H9 (cell line): ENCODE measurements at regions not wholly inside any gene's neighbourhood (a gene's known extent, or its start where the extent isn't known, plus 50 kb on each side); places are given as distances from the start of the nearest gene placed in this dataset.

Source experiments
- DNase-seq: peaks from one replicate; pipeline ENCODE4 v3.0.0-alpha.2; 2017
- H2AFZ ChIP-seq: one replicate; pipeline ENCODE4 v1.6.1; 2013; ENCODE audit warnings: mild to moderate bottlenecking, low read length, control low read depth, moderate library complexity
- H2AK5ac ChIP-seq: 2 replicates; pipeline ENCODE4 v1.6.1; 2013; ENCODE audit warnings: low read length, control low read depth, mixed read lengths; ENCODE audit not compliant: insufficient read length
- H2BK120ac ChIP-seq: one replicate; pipeline ENCODE4 v1.6.1; 2013; ENCODE audit warnings: low read depth, mild to moderate bottlenecking, low read length, control low read depth, inconsistent platforms; ENCODE audit not compliant: poor library complexity, severe bottlenecking
- H2BK12ac ChIP-seq: 2 replicates; pipeline ENCODE4 v1.6.1; 2013; ENCODE audit warnings: low read length, control low read depth, mixed read lengths, low read depth; ENCODE audit not compliant: insufficient read length
- H2BK15ac ChIP-seq: 2 replicates; pipeline ENCODE4 v1.6.1; 2013; ENCODE audit warnings: low read depth, low read length, control low read depth
- H2BK20ac ChIP-seq: one replicate; pipeline ENCODE4 v1.6.1; 2013; ENCODE audit warnings: low read depth, mild to moderate bottlenecking, low read length, control low read depth, inconsistent platforms; ENCODE audit not compliant: poor library complexity, severe bottlenecking
- H2BK5ac ChIP-seq: 2 replicates; pipeline ENCODE4 v1.6.1; 2013; ENCODE audit warnings: low read length, control low read depth, mixed read lengths; ENCODE audit not compliant: insufficient read length
- H3K14ac ChIP-seq: 2 replicates; pipeline ENCODE4 v1.6.1; 2013; ENCODE audit warnings: low read length, control low read depth; ENCODE audit not compliant: insufficient read depth
- H3K18ac ChIP-seq: 2 replicates; pipeline ENCODE4 v1.6.1; 2013; ENCODE audit warnings: low read depth, mild to moderate bottlenecking, mixed read lengths, low read length, control low read depth; ENCODE audit not compliant: insufficient read length
- H3K23ac ChIP-seq: 2 replicates; pipeline ENCODE4 v1.6.1; 2013; ENCODE audit warnings: low read length, control low read depth, mixed read lengths, low read depth; ENCODE audit not compliant: insufficient read length
- H3K23me2 ChIP-seq: 2 replicates; pipeline ENCODE4 v1.6.1; 2013; ENCODE audit warnings: low read depth, mild to moderate bottlenecking, mixed read lengths, low read length, control low read depth; ENCODE audit not compliant: insufficient read length, poor library complexity, severe bottlenecking
- H3K27ac ChIP-seq: 2 replicates; pipeline ENCODE4 v1.5.1; 2013; ENCODE audit warnings: low read length, control low read depth, mixed read lengths, low read depth; ENCODE audit not compliant: insufficient read length
- H3K27me3 ChIP-seq: 2 replicates; pipeline ENCODE4 v1.6.1; 2013; ENCODE audit warnings: low read length, control low read depth, inconsistent platforms; ENCODE audit not compliant: insufficient read depth
- H3K4ac ChIP-seq: 2 replicates; pipeline ENCODE4 v1.6.1; 2013; ENCODE audit warnings: low read depth, mild to moderate bottlenecking, control low read depth, inconsistent platforms, low read length, moderate library complexity
- H3K4me1 ChIP-seq: 2 replicates; pipeline ENCODE4 v1.6.1; 2013; ENCODE audit warnings: low read length, control low read depth, inconsistent platforms; ENCODE audit not compliant: insufficient read depth
- H3K4me2 ChIP-seq: 2 replicates; pipeline ENCODE4 v1.6.1; 2013; ENCODE audit warnings: low read length, control low read depth, mixed read lengths; ENCODE audit not compliant: insufficient read length, insufficient read depth
- H3K56ac ChIP-seq: 2 replicates; pipeline ENCODE4 v1.6.1; 2013; ENCODE audit warnings: low read depth, mild to moderate bottlenecking, mixed read lengths, low read length, control low read depth; ENCODE audit not compliant: insufficient read length
- H3K79me1 ChIP-seq: 2 replicates; pipeline ENCODE4 v1.6.1; 2013; ENCODE audit warnings: low read depth, mild to moderate bottlenecking, moderate library complexity, low read length, control low read depth, inconsistent platforms; ENCODE audit not compliant: insufficient read depth, poor library complexity, severe bottlenecking
- H3K79me2 ChIP-seq: 2 replicates; pipeline ENCODE4 v1.6.1; 2013; ENCODE audit warnings: low read length, control low read depth, inconsistent platforms; ENCODE audit not compliant: insufficient read depth
- H3K9ac ChIP-seq: 2 replicates; pipeline ENCODE4 v1.6.1; 2013; ENCODE audit warnings: low read length, control low read depth, mixed read lengths; ENCODE audit not compliant: insufficient read length; ENCODE audit errors: extremely low read depth
- H3K9me3 ChIP-seq: one replicate; pipeline ENCODE4 v1.6.1; 2013; ENCODE audit warnings: low read depth, low read length, inconsistent platforms; ENCODE audit not compliant: control insufficient read depth
- H3T11ph ChIP-seq: one replicate; pipeline ENCODE4 v1.6.1; 2013; ENCODE audit warnings: mild to moderate bottlenecking, low read length, control low read depth, inconsistent platforms
- H4K20me1 ChIP-seq: one replicate; pipeline ENCODE4 v1.6.1; 2013; ENCODE audit not compliant: control insufficient read depth, insufficient read length, insufficient read depth
- H4K5ac ChIP-seq: 2 replicates; pipeline ENCODE4 v1.6.1; 2013; ENCODE audit warnings: low read depth, mild to moderate bottlenecking, mixed read lengths, low read length, control low read depth; ENCODE audit not compliant: insufficient read length
- H4K8ac ChIP-seq: replicated peaks from 2 replicates; pipeline ENCODE4 v1.6.1; 2013; ENCODE audit warnings: low read length, control low read depth, mixed read lengths, low read depth; ENCODE audit not compliant: insufficient read length
- H4K91ac ChIP-seq: 2 replicates; pipeline ENCODE4 v1.6.1; 2013; ENCODE audit warnings: low read depth, mild to moderate bottlenecking, moderate library complexity, mixed read lengths, low read length, control low read depth; ENCODE audit not compliant: insufficient read length
- H3K27ac Mint-ChIP-seq, 3 experiments: 2 replicates in 2 of 3; 3 replicates in 1 of 3; pipeline ENCODE4 v1.8.0; 2020 to 2021; ENCODE audit warnings: mixed read lengths in 3 of 3, mild to moderate bottlenecking in 1 of 3, moderate library complexity in 1 of 3
- H3K27me3 Mint-ChIP-seq: 2 replicates; pipeline ENCODE4 v1.8.0; 2021; ENCODE audit warnings: low read depth, mild to moderate bottlenecking, moderate library complexity, mixed read lengths
- H3K36me3 Mint-ChIP-seq, 3 experiments: 2 replicates in 2 of 3; 3 replicates in 1 of 3; pipeline ENCODE4 v1.8.0; 2020 to 2021; ENCODE audit warnings: low read depth in 3 of 3, mixed read lengths in 3 of 3; ENCODE audit not compliant: insufficient read depth in 1 of 3
- H3K4me1 Mint-ChIP-seq, 2 experiments: 2 replicates each; pipeline ENCODE4 v1.8.0; 2020; ENCODE audit warnings: mixed read lengths in 2 of 2
- H3K4me3 Mint-ChIP-seq, 2 experiments: 2 replicates in 1 of 2; 3 replicates in 1 of 2; pipeline ENCODE4 v1.8.0; 2020 to 2021; ENCODE audit warnings: mild to moderate bottlenecking in 2 of 2, mixed read lengths in 2 of 2, moderate library complexity in 1 of 2
- H3K9me3 Mint-ChIP-seq, 2 experiments: 2 replicates in 1 of 2; 3 replicates in 1 of 2; pipeline ENCODE4 v1.8.0; 2020; ENCODE audit warnings: mild to moderate bottlenecking in 2 of 2, mixed read lengths in 2 of 2, moderate library complexity in 1 of 2
- WGBS: extraction: QIAGEN DNeasy Blood & Tissue Kit; methylation state at CpG from one replicate; pipeline ENCODE4 v1.1.7; 2013; ENCODE audit warnings: missing lambda C conversion rate, low lambda C conversion rate, mixed read lengths; ENCODE audit not compliant: insufficient read length; ENCODE audit errors: extremely low coverage; 5-methylcytosine and 5-hydroxymethylcytosine counted together
- TF ChIP-seq, protein P1 (sequence below): fragments of 200-600 bp; sonication (generic); conservative IDR thresholded peaks from 3 replicates; pipeline ENCODE4 v1.8.0; 2021; ENCODE audit warnings: antibody characterized with exemption, mild to moderate bottlenecking

- H2BK12ac ChIP-seq: no peak overlapping the region
- Mint-ChIP-seq H3K4me1 (peaks cover 2 to 3% of the 10 kb centered on the region in 2 experiments; a peak in 3 of 4 replicates), H3K27me3 (no peaks in the 10 kb centered on the region), H3K9me3 (peaks cover 3 to 10% of the 10 kb centered on the region in 2 experiments; a peak in 3 of 5 replicates), H3K36me3 (peaks cover 0 to 4% (median 3%) of the 10 kb centered on the region in 3 experiments; a peak in 4 of 7 replicates), H3K27ac (no peak overlapping the region), H3K4me3 (no peak overlapping the region)
- H3K79me2 ChIP-seq: no peaks in the 10 kb centered on the region
- no peak overlapping the region for H3K56ac ChIP-seq
- no peaks in the 10 kb centered on the region for H3K9me3 ChIP-seq
- no peak overlapping the region for H3K4me2 ChIP-seq
- H3K18ac ChIP-seq: no peak overlapping the region
- no peak overlapping the region for H3K23ac ChIP-seq
- H2BK5ac ChIP-seq: no peak overlapping the region
- no peaks in the 10 kb centered on the region for H3K27me3 ChIP-seq
- H3K14ac ChIP-seq: no peak overlapping the region
- H3K27ac ChIP-seq: no peak overlapping the region
- H2AK5ac ChIP-seq: no peak overlapping the region
- H4K91ac ChIP-seq: no peak overlapping the region
- no peak overlapping the region for H3K9ac ChIP-seq
- H3K79me1 ChIP-seq: no peaks in the 10 kb centered on the region
- H4K20me1 ChIP-seq: no peaks in the 10 kb centered on the region
- no peak overlapping the region for H2BK15ac ChIP-seq
- H2AFZ ChIP-seq: no peak overlapping the region
- TF ChIP-seq, protein P1, sequence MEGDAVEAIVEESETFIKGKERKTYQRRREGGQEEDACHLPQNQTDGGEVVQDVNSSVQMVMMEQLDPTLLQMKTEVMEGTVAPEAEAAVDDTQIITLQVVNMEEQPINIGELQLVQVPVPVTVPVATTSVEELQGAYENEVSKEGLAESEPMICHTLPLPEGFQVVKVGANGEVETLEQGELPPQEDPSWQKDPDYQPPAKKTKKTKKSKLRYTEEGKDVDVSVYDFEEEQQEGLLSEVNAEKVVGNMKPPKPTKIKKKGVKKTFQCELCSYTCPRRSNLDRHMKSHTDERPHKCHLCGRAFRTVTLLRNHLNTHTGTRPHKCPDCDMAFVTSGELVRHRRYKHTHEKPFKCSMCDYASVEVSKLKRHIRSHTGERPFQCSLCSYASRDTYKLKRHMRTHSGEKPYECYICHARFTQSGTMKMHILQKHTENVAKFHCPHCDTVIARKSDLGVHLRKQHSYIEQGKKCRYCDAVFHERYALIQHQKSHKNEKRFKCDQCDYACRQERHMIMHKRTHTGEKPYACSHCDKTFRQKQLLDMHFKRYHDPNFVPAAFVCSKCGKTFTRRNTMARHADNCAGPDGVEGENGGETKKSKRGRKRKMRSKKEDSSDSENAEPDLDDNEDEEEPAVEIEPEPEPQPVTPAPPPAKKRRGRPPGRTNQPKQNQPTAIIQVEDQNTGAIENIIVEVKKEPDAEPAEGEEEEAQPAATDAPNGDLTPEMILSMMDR: no peak
- H3K4ac ChIP-seq: no peak overlapping the region
- H3K4me1 ChIP-seq: no peaks in the 10 kb centered on the region
- H2BK20ac ChIP-seq: no peak overlapping the region
- H4K5ac ChIP-seq: no peak overlapping the region
- H3T11ph ChIP-seq: no peak overlapping the region
- H3K23me2 ChIP-seq: no peaks in the 10 kb centered on the region
- no peak for DNase-seq
- no CpG with 5 or more reads among the region's 1 CpG for WGBS
- H4K8ac ChIP-seq: no peak overlapping the region
- no peak overlapping the region for H2BK120ac ChIP-seq
These were observed 222.3 kb upstream of the LDB2 start for GRCh38 chr4:17120761-17121160.
